ENCODE measurements at regions not wholly inside any gene's neighbourhood (a gene's known extent, or its start where the extent isn't known, plus 50 kb on each side); places are given as distances from the start of the nearest gene placed in this dataset.

- TF ChIP-seq, protein P1, sequence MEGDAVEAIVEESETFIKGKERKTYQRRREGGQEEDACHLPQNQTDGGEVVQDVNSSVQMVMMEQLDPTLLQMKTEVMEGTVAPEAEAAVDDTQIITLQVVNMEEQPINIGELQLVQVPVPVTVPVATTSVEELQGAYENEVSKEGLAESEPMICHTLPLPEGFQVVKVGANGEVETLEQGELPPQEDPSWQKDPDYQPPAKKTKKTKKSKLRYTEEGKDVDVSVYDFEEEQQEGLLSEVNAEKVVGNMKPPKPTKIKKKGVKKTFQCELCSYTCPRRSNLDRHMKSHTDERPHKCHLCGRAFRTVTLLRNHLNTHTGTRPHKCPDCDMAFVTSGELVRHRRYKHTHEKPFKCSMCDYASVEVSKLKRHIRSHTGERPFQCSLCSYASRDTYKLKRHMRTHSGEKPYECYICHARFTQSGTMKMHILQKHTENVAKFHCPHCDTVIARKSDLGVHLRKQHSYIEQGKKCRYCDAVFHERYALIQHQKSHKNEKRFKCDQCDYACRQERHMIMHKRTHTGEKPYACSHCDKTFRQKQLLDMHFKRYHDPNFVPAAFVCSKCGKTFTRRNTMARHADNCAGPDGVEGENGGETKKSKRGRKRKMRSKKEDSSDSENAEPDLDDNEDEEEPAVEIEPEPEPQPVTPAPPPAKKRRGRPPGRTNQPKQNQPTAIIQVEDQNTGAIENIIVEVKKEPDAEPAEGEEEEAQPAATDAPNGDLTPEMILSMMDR (IDR thresholded peaks at IDR 0.05), result no peak
- no peak for TF ChIP-seq POLR2A (IDR thresholded peaks at IDR 0.05)
Observed at GRCh38 chr18:10301831-10302483, 152.5 kb upstream of the APCDD1 start.

Data from prostate gland (tissue), 2 donors.